ENCODE measurements at regions not wholly inside any gene's neighbourhood (a gene's known extent, or its start where the extent isn't known, plus 50 kb on each side); places are given as distances from the start of the nearest gene placed in this dataset.
"Not testable (repeated sequence)": the region's sequence is repeated elsewhere in the genome, so short reads cannot be mapped to it uniquely, and the experiment has no call there.

DNA sequence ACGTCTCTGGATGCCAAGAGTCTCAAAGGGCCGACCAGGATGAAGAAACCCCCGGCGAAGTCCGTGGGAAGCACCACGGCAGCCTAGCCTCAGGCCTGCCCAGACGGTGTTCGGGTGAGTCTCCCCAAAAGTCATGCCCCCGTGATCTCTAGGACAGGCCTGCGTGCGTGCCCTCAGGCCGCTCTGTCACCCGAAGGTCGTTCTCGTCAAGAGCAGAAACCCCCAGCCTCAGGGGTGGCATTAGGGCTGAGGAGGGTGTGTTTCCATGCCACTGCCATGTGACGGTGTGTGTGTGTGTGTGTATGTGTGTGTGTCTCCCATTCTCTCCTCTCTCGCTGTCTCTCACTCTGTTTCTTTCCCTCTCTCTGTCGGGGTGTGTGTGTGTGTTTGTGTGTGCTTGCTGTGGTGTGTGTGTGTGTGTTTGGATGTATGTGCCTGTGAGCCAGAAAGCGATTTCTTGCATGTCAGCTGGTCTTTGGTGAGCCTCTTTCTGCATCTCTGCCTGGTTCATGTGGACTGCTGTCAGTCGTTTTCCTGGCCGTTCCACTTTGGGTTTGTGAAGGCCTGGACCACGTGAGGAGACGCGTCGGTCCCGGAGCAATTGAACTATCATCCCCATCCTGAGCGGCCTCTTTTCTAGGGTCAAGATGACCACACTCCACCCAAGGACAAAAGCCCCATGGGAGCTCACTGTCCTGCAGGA, 772.5 kb upstream of the ALG10B start:
- no peak overlapping the region for H2AK5ac ChIP-seq (ENCODE audit: insufficient read length, low read length)
- no peak overlapping the region for H4K8ac ChIP-seq (replicated peaks; ENCODE audit: insufficient read length, low read depth, low read length)
- H3K4me2 ChIP-seq (ENCODE audit: insufficient read depth, insufficient read length, low read length) = no peak overlapping the region
- no peaks in the 10 kb centered on the region for H3K4me1 Mint-ChIP-seq
- TF ChIP-seq, protein P1, sequence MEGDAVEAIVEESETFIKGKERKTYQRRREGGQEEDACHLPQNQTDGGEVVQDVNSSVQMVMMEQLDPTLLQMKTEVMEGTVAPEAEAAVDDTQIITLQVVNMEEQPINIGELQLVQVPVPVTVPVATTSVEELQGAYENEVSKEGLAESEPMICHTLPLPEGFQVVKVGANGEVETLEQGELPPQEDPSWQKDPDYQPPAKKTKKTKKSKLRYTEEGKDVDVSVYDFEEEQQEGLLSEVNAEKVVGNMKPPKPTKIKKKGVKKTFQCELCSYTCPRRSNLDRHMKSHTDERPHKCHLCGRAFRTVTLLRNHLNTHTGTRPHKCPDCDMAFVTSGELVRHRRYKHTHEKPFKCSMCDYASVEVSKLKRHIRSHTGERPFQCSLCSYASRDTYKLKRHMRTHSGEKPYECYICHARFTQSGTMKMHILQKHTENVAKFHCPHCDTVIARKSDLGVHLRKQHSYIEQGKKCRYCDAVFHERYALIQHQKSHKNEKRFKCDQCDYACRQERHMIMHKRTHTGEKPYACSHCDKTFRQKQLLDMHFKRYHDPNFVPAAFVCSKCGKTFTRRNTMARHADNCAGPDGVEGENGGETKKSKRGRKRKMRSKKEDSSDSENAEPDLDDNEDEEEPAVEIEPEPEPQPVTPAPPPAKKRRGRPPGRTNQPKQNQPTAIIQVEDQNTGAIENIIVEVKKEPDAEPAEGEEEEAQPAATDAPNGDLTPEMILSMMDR (conservative IDR thresholded peaks at IDR 0.05) = no peak
- no peaks in the 10 kb centered on the region for H3K23me2 ChIP-seq (ENCODE audit: insufficient read length, low read depth, low read length, poor library complexity, severe bottlenecking)
- no peak overlapping the region for H3K14ac ChIP-seq (ENCODE audit: insufficient read depth, low read length)
- H4K20me1 ChIP-seq (ENCODE audit: control insufficient read depth, insufficient read depth, insufficient read length) = no peaks in the 10 kb centered on the region
- peaks cover 9% of the 10 kb centered on the region for H3K27me3 Mint-ChIP-seq (ENCODE audit: low read depth)
- WGBS (ENCODE audit: extremely low coverage, insufficient read length, low lambda C conversion rate) = no CpG with 5 or more reads among the region's 27 CpGs
- H2BK15ac ChIP-seq (ENCODE audit: low read depth, low read length) = no peak overlapping the region
- no peak overlapping the region for H2BK5ac ChIP-seq (ENCODE audit: insufficient read length, low read length)
- no peaks in the 10 kb centered on the region for H3K4me1 ChIP-seq (ENCODE audit: insufficient read depth, low read length)
- no peak overlapping the region for H2AFZ ChIP-seq (ENCODE audit: low read length)
- H3T11ph ChIP-seq (ENCODE audit: low read length) = no peak overlapping the region
- H3K9ac ChIP-seq (ENCODE audit: extremely low read depth, insufficient read length, low read length) = no peak overlapping the region
- H3K4me3 Mint-ChIP-seq = no peak overlapping the region
- H4K91ac ChIP-seq (ENCODE audit: insufficient read length, low read depth, low read length) = no peak overlapping the region
- no peak overlapping the region for H2BK20ac ChIP-seq (ENCODE audit: low read depth, low read length, poor library complexity, severe bottlenecking)
- no peak overlapping the region for H3K27ac Mint-ChIP-seq
- H3K23ac ChIP-seq (ENCODE audit: insufficient read length, low read depth, low read length) = no peak overlapping the region
- H3K9me3 ChIP-seq (ENCODE audit: control insufficient read depth, low read depth, low read length) = peaks cover 90% of the 10 kb centered on the region
- no peaks in the 10 kb centered on the region for H3K79me1 ChIP-seq (ENCODE audit: insufficient read depth, low read depth, low read length, poor library complexity, severe bottlenecking)
- H3K9me3 Mint-ChIP-seq = peaks cover 93 to 96% of the 10 kb centered on the region in 2 experiments
- H4K5ac ChIP-seq (ENCODE audit: insufficient read length, low read depth, low read length) = no peak overlapping the region
- no peak overlapping the region for H3K56ac ChIP-seq (ENCODE audit: insufficient read length, low read depth, low read length)
- no peak overlapping the region for H2BK12ac ChIP-seq (ENCODE audit: insufficient read length, low read depth, low read length)
- no peaks in the 10 kb centered on the region for H3K79me2 ChIP-seq (ENCODE audit: insufficient read depth, low read length)
- no peaks in the 10 kb centered on the region for H3K27me3 ChIP-seq (ENCODE audit: insufficient read depth, low read length)
- no peak overlapping the region for H2BK120ac ChIP-seq (ENCODE audit: low read depth, low read length, poor library complexity, severe bottlenecking)
- H3K27ac ChIP-seq (ENCODE audit: insufficient read length, low read depth, low read length) = no peak overlapping the region
- no peak for DNase-seq
- no peak overlapping the region for H3K18ac ChIP-seq (ENCODE audit: insufficient read length, low read depth, low read length)
- no peak overlapping the region for H3K4ac ChIP-seq (ENCODE audit: low read depth, low read length)
- peaks cover 29 to 40% (median 39%) of the 10 kb centered on the region in 3 experiments for H3K36me3 Mint-ChIP-seq (ENCODE audit: insufficient read depth in 1 of 3, low read depth in 3 of 3)

DNA sequence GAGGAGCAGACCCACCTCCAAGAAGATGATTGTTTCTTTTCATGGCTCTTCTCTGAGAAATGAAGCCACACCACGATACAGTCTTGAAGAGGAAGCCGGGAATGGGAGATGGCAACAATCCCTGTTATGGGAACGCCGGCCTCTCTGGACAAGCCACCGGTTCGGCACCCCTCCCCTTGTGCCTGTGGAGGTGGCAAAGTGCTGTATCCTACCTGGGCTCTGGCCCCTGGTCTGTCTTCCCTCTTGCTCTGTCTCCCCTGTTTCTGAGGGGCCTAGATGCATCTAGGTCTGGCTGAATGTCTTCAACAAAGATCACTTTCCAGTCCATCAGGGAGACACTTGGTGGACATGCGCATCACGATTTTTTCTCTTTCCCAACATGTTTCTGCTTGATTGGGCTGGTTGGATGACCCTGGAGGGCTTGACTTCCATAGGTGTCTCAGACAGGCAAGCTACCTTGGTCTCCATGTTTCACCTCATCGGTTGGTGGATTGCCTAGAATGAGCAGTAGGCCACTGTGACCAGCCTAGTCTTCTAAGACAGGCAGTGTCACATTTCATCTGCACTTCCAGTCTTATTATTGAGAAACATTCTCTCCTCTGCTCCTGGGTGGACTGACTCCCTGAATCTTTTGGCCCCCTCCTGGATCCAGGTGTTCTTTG, 771.8 kb upstream of the ALG10B start:
- H3K4me2 ChIP-seq (ENCODE audit: insufficient read depth, insufficient read length, low read length); H3T11ph ChIP-seq (ENCODE audit: low read length); H2BK5ac ChIP-seq (ENCODE audit: insufficient read length, low read length); H2BK20ac ChIP-seq (ENCODE audit: low read depth, low read length, poor library complexity, severe bottlenecking); H4K20me1 ChIP-seq (ENCODE audit: control insufficient read depth, insufficient read depth, insufficient read length); H2BK12ac ChIP-seq (ENCODE audit: insufficient read length, low read depth, low read length); H4K91ac ChIP-seq (ENCODE audit: insufficient read length, low read depth, low read length); H3K23me2 ChIP-seq (ENCODE audit: insufficient read length, low read depth, low read length, poor library complexity, severe bottlenecking); DNase-seq; H3K4me1 ChIP-seq (ENCODE audit: insufficient read depth, low read length); H2BK15ac ChIP-seq (ENCODE audit: low read depth, low read length); H3K18ac ChIP-seq (ENCODE audit: insufficient read length, low read depth, low read length); H3K4ac ChIP-seq (ENCODE audit: low read depth, low read length); H3K27me3 Mint-ChIP-seq (ENCODE audit: low read depth); H3K27me3 ChIP-seq (ENCODE audit: insufficient read depth, low read length); H3K79me1 ChIP-seq (ENCODE audit: insufficient read depth, low read depth, low read length, poor library complexity, severe bottlenecking); H4K5ac ChIP-seq (ENCODE audit: insufficient read length, low read depth, low read length); H3K27ac ChIP-seq (ENCODE audit: insufficient read length, low read depth, low read length); H3K9ac ChIP-seq (ENCODE audit: extremely low read depth, insufficient read length, low read length); H3K4me1 Mint-ChIP-seq; H3K14ac ChIP-seq (ENCODE audit: insufficient read depth, low read length); H2BK120ac ChIP-seq (ENCODE audit: low read depth, low read length, poor library complexity, severe bottlenecking); H2AK5ac ChIP-seq (ENCODE audit: insufficient read length, low read length); H3K56ac ChIP-seq (ENCODE audit: insufficient read length, low read depth, low read length); H3K23ac ChIP-seq (ENCODE audit: insufficient read length, low read depth, low read length); H4K8ac ChIP-seq (replicated peaks; ENCODE audit: insufficient read length, low read depth, low read length); H3K27ac Mint-ChIP-seq; H2AFZ ChIP-seq (ENCODE audit: low read length); H3K79me2 ChIP-seq (ENCODE audit: insufficient read depth, low read length); H3K4me3 Mint-ChIP-seq: not testable (repeated sequence)
- WGBS (ENCODE audit: extremely low coverage, insufficient read length, low lambda C conversion rate) = no CpG with 5 or more reads among the region's 9 CpGs
- H3K9me3 ChIP-seq (ENCODE audit: control insufficient read depth, low read depth, low read length) = peaks cover 96% of the 10 kb centered on the region
- H3K36me3 Mint-ChIP-seq (ENCODE audit: insufficient read depth in 1 of 3, low read depth in 3 of 3) = peaks cover 31 to 40% (median 40%) of the 10 kb centered on the region in 3 experiments
- H3K9me3 Mint-ChIP-seq = peaks cover 92 to 96% of the 10 kb centered on the region in 2 experiments

Measured in H9 (cell line).